K562 (cell line): ENCODE measurements at regions not wholly inside any gene's neighbourhood (a gene's known extent, or its start where the extent isn't known, plus 50 kb on each side); places are given as distances from the start of the nearest gene placed in this dataset.

ENCODE experiments used
- ATAC-seq: fragments of 200-7000 bp; cut with Tn5 transposase; 3 replicates; pipeline ENCODE4 v1.9.1; 2020; ENCODE audit warnings: moderate library complexity
- BruUV-seq: library from RNA; stranded (reverse); fragments of 400-500 nt; replicated peaks from 2 replicates; lab custom pipeline; 2021; lab: Mats Ljungman, UMichigan
- CTCF ChIA-PET: fragments of 300-600 bp; formaldehyde crosslinking; extraction: SDS; loops from one replicate; lab custom pipeline; 2021; ENCODE audit warnings: low intra/inter-chr PET ratio; lab: Yijun Ruan, JAX
- POLR2A ChIA-PET: fragments of 300-600, 350-650 bp; sonication (Branson Sonifier 250); formaldehyde crosslinking; extraction: SDS; loops from one replicate; lab custom pipeline; 2021; ENCODE audit warnings: antibody characterized with exemption, inconsistent platforms; lab: Yijun Ruan, JAX
- DNase-seq, 4 experiments: peaks; one replicate each; pipeline versions ENCODE4 v3.0.0 to v3.0.0-alpha.2; 2011 to 2018; ENCODE audit warnings: low spot score in 3 of 4, mixed read lengths in 3 of 4; ENCODE audit errors: extremely low read depth in 1 of 4
- FAIRE-seq: peaks from 2 replicates; lab custom pipeline; 2011; peaks lifted over from hg19 to GRCh38; lab: Jason Lieb, UNC
- H2AFZ ChIP-seq: 2 replicates; pipeline ENCODE4 v1.6.0; 2011; ENCODE audit warnings: low read depth, low read length, control low read depth, inconsistent platforms
- H3K27ac ChIP-seq: fragments of 200-600 bp; 3 replicates; pipeline ENCODE4 v1.8.0; 2011; ENCODE audit warnings: low read depth, mild to moderate bottlenecking, control low read depth, inconsistent platforms, low read length, moderate library complexity, mixed read lengths; ENCODE audit errors: extremely low read depth
- H3K27me3 ChIP-seq, 2 experiments: fragments of 300-600 bp in 1 of 2; 2 replicates in 1 of 2; 3 replicates in 1 of 2; pipeline versions ENCODE4 v1.6.0 to v1.8.0; 2011; ENCODE audit warnings: inconsistent platforms in 2 of 2, low read length in 2 of 2, mild to moderate bottlenecking in 1 of 2, mixed read lengths in 1 of 2, moderate library complexity in 1 of 2; ENCODE audit not compliant: control insufficient read depth in 2 of 2, insufficient read depth in 2 of 2
- H3K36me3 ChIP-seq: fragments of 300-600 bp; 3 replicates; pipeline ENCODE4 v1.8.0; 2011; ENCODE audit warnings: mild to moderate bottlenecking, low read length, inconsistent platforms; ENCODE audit not compliant: control insufficient read depth, insufficient read depth
- H3K4me1 ChIP-seq, 2 experiments: fragments of 200-600 bp in 1 of 2; replicated peaks in 1 of 2; 2 replicates in 1 of 2; 3 replicates in 1 of 2; pipeline versions ENCODE4 v1.5.1 to v1.8.0; 2011; ENCODE audit warnings: inconsistent platforms in 2 of 2, low read length in 2 of 2, mild to moderate bottlenecking in 1 of 2, mixed read lengths in 1 of 2, moderate library complexity in 1 of 2; ENCODE audit not compliant: control insufficient read depth in 2 of 2, insufficient read depth in 2 of 2
- H3K4me2 ChIP-seq: 2 replicates; pipeline ENCODE4 v1.6.1; 2011; ENCODE audit warnings: low read length, control low read depth, inconsistent platforms, mixed read lengths; ENCODE audit not compliant: insufficient read depth
- H3K4me3 ChIP-seq: fragments of 200-600 bp; sonication (generic), shearing (Covaris generic); 2 replicates; pipeline ENCODE4 v1.5.1; 2016; ENCODE audit warnings: control low read depth, inconsistent platforms
- H3K79me2 ChIP-seq: fragments of 200-600 bp; 3 replicates; pipeline ENCODE4 v1.8.0; 2011; ENCODE audit warnings: low read length, inconsistent platforms; ENCODE audit not compliant: control insufficient read depth, insufficient read depth
- H3K9ac ChIP-seq, 2 experiments: 2 replicates each; pipeline versions ENCODE4 v1.6.0 to v1.6.1; 2011; ENCODE audit warnings: low read depth in 2 of 2, low read length in 2 of 2, control low read depth in 1 of 2, inconsistent platforms in 1 of 2, mild to moderate bottlenecking in 1 of 2, mixed read lengths in 1 of 2; ENCODE audit not compliant: insufficient read depth in 1 of 2
- H3K9me1 ChIP-seq: one replicate; pipeline ENCODE4 v1.6.0; 2011; ENCODE audit warnings: inconsistent platforms, mild to moderate bottlenecking, low read length, moderate library complexity; ENCODE audit not compliant: control insufficient read depth, insufficient read depth
- H3K9me3 ChIP-seq: replicated peaks from 2 replicates; pipeline ENCODE4 v1.5.1; 2011; ENCODE audit warnings: low read depth, low read length, inconsistent platforms; ENCODE audit not compliant: control insufficient read depth, insufficient read depth
- H4K20me1 ChIP-seq: replicated peaks from 2 replicates; pipeline ENCODE4 v1.6.1; 2011; ENCODE audit warnings: low read length, inconsistent platforms, mixed read lengths; ENCODE audit not compliant: control insufficient read depth, insufficient read depth
- AFF4 ChIP-seq: sonication (generic); formaldehyde crosslinking; IDR thresholded peaks from 2 replicates; pipeline ENCODE4 v1.8.0; 2023; ENCODE audit warnings: mild to moderate bottlenecking, missing genetic modification reagents
- ARID3B ChIP-seq: fragments of 250-450 bp; sonication (Bioruptor Pico); IDR thresholded peaks from 2 replicates; pipeline ENCODE4 v1.4.0; 2020; ENCODE audit warnings: borderline replicate concordance
- ATF6 ChIP-seq: sonication (generic); formaldehyde crosslinking; IDR thresholded peaks from 2 replicates; pipeline ENCODE4 v1.4.0; 2020; ENCODE audit warnings: mild to moderate bottlenecking, missing genetic modification reagents
- EZH2 ChIP-seq: IDR thresholded peaks from 2 replicates; pipeline ENCODE4 v1.6.1; 2012; ENCODE audit warnings: low read depth, mild to moderate bottlenecking, inconsistent platforms, low read length, borderline replicate concordance
- GABPB1 ChIP-seq: sonication (generic); formaldehyde crosslinking; IDR thresholded peaks from 2 replicates; pipeline ENCODE4 v1.8.0; 2022; ENCODE audit warnings: mild to moderate bottlenecking, missing genetic modification reagents
- KHSRP ChIP-seq: fragments of 450-650 bp; IDR thresholded peaks from 2 replicates; pipeline ENCODE4 v1.6.1; 2017
- PCBP2 ChIP-seq: fragments of 200-400 bp; formaldehyde crosslinking; IDR thresholded peaks from 2 replicates; pipeline ENCODE4 v1.6.1; 2018; ENCODE audit warnings: low read length, low read depth, mild to moderate bottlenecking, moderate library complexity; ENCODE audit not compliant: poor library complexity, severe bottlenecking
- RBFOX2 ChIP-seq: fragments of 200-400 bp; formaldehyde crosslinking; IDR thresholded peaks from 2 replicates; pipeline ENCODE4 v1.6.1; 2017; ENCODE audit warnings: low read depth, mild to moderate bottlenecking, low read length, moderate library complexity
- RBM15 ChIP-seq: fragments of 200-400 bp; formaldehyde crosslinking; IDR thresholded peaks from 2 replicates; pipeline ENCODE4 v1.6.1; 2018; ENCODE audit warnings: mild to moderate bottlenecking, low read length, moderate library complexity; ENCODE audit not compliant: insufficient read depth
- SPI1 ChIP-seq: IDR thresholded peaks from 2 replicates; pipeline ENCODE4 v1.6.1; 2011; ENCODE audit warnings: low read depth, low read length, control low read depth, borderline replicate concordance
- TCF3 ChIP-seq: sonication (generic); formaldehyde crosslinking; IDR thresholded peaks from 2 replicates; pipeline ENCODE4 v1.4.0; 2020; ENCODE audit warnings: mild to moderate bottlenecking, missing genetic modification reagents
- TSC22D4 ChIP-seq: fragments of 450-650 bp; IDR thresholded peaks from 2 replicates; pipeline ENCODE4 v1.6.1; 2016; ENCODE audit warnings: missing genetic modification characterization, missing biosample characterization, control low read depth
- ZBED1 ChIP-seq: IDR thresholded peaks from 2 replicates; pipeline ENCODE4 v1.6.1; 2014
- ZKSCAN3 ChIP-seq: fragments of 250-450 bp; sonication (Bioruptor Pico); IDR thresholded peaks from 2 replicates; pipeline ENCODE4 v1.4.0; 2020
- ZNF212 ChIP-seq: fragments of 450-650 bp; formaldehyde crosslinking; IDR thresholded peaks from 2 replicates; pipeline ENCODE4 v1.4.0; 2020; ENCODE audit warnings: mild to moderate bottlenecking
- ZNF77 ChIP-seq: fragments of 250-450 bp; sonication (Bioruptor Pico); IDR thresholded peaks from 2 replicates; pipeline ENCODE4 v1.5.0; 2020
- ZNF780A ChIP-seq: fragments of 250-450 bp; sonication (Bioruptor Pico); IDR thresholded peaks from 2 replicates; pipeline ENCODE4 v1.5.0; 2021; ENCODE audit warnings: mild to moderate bottlenecking
- WGBS: fragments of 100-300 bp; shearing (Covaris generic); methylation state at CpG from one replicate; pipeline ENCODE4 v1.1.6; 2016; ENCODE audit warnings: low coverage, mixed read lengths; ENCODE audit not compliant: insufficient coverage; ENCODE audit errors: missing lambda C conversion rate; 5-methylcytosine and 5-hydroxymethylcytosine counted together
- in situ Hi-C: fragments of 300-500 bp; cut with MboI; formaldehyde crosslinking; loops from 4 replicates; pipeline ENCODE4 v1.15.0; 2018; ENCODE audit warnings: inconsistent platforms, mixed read lengths
- intact Hi-C: fragments of 100-400 bp; cut with micrococcal nuclease; formaldehyde crosslinking; loops from 2 replicates; pipeline ENCODE4 v1.14.2; 2022

GRCh38 chr20:39651645-39652325, 689.6 kb downstream of the DHX35 start:
- Histone ChIP-seq H3K27ac (no peak overlapping the region), H3K9me1 (no peaks in the 10 kb centered on the region), H3K79me2 (no peaks in the 10 kb centered on the region), H3K4me2 (no peak overlapping the region), H4K20me1 (no peaks in the 10 kb centered on the region), H3K36me3 (no peaks in the 10 kb centered on the region), H3K4me3 (no peak overlapping the region), H3K27me3 (no peaks in the 10 kb centered on the region), H3K9me3 (no peaks in the 10 kb centered on the region; the same call in 1 of the 2 replicates), H3K9ac (no peak overlapping the region), H2AFZ (no peak overlapping the region), H3K4me1 (no peaks in the 10 kb centered on the region)
- ATAC-seq (no peak), DNase-seq (no peak), FAIRE-seq (no peak)
- in situ Hi-C loops = no loop called here
- POLR2A ChIA-PET = no interaction called here
- intact Hi-C loops = no loop called here
- BruUV-seq = no TSS peak
- CTCF ChIA-PET = no interaction called here
- under 1% methylated on average over 9 of the region's 9 CpGs for WGBS
- TF ChIP-seq KHSRP = no peak
- no peak for TF ChIP-seq AFF4 (CRISPR knock-in tag)
- TF ChIP-seq ZBED1 = no peak
- no peak for TF ChIP-seq ZKSCAN3 (CRISPR knock-in tag)
- no peak for TF ChIP-seq ATF6 (CRISPR knock-in tag)
- TF ChIP-seq TCF3 = no peak
- no peak for TF ChIP-seq ZNF212
- no peak for TF ChIP-seq GABPB1 (CRISPR knock-in tag)
- no peak for TF ChIP-seq TSC22D4 (tag)
- TF ChIP-seq SPI1 = no peak
- TF ChIP-seq RBM15 = no peak
- TF ChIP-seq RBFOX2 = no peak
- TF ChIP-seq PCBP2 = no peak
- no peak for TF ChIP-seq ZNF77
- TF ChIP-seq ZNF780A (CRISPR knock-in tag) = no peak
- no peak for TF ChIP-seq ARID3B (CRISPR knock-in tag)
- no peak for TF ChIP-seq EZH2
